ENCODE measurements at regions not wholly inside any gene's neighbourhood (a gene's known extent, or its start where the extent isn't known, plus 50 kb on each side); places are given as distances from the start of the nearest gene placed in this dataset.

DNA sequence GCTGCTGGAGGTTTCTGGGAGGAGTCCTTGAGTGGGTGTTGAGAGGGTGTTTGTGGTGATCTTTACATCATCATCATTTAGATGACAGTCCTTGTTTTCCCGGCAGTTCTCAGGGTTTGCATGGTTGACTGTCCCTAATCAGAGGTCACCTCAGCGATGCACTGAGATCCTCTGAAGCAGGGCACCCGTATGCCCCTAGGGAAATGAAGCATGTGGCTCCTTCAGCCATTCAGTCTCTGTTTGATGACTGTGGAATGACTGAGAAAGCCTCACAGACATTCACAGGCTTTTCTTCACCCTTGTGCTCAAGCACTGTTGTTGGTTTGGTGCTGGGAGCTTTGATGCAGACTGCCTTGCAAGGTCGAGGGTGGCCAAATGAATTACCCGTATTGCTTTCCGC is 474.7 kb downstream of the SPRY1 start:
- TF ChIP-seq CTCF (optimal IDR thresholded peaks at IDR 0.05 in 1 of 3, IDR thresholded peaks at IDR 0.05 in 1 of 3, conservative IDR thresholded peaks at IDR 0.05 in 1 of 3; ENCODE audit: extremely low read depth in 1 of 3, insufficient read depth in 2 of 3, low read length in 3 of 3) (no peak), EZH2 (IDR thresholded peaks at IDR 0.05; ENCODE audit: low read length) (no peak)
